ENCODE measurements at regions not wholly inside any gene's neighbourhood (a gene's known extent, or its start where the extent isn't known, plus 50 kb on each side); places are given as distances from the start of the nearest gene placed in this dataset.
"Not testable (repeated sequence)": the region's sequence is repeated elsewhere in the genome, so short reads cannot be mapped to it uniquely, and the experiment has no call there.

DNA sequence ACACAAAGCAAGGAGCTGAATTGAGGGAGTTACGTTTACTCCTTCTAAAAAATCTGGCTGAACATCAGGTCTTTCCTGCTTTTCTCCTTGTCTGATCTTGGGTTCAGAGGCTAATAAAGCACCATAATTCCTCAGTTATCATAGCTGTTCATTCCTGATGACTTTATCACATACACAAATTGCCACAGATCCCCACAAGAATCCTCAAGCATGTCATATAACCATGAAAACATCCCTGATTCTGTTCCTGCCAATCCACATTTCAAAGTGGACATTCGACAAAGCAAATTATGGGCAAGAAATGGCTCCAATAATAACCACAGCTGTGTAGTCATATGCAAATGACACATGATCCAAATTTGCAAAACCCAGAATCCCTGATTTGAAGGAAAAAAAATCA lies 321.3 kb downstream of the MEX3B start:
- no peak for DNase-seq (ENCODE audit: low read depth in 3 of 3)

- no peak for DNase-seq (ENCODE audit: low read depth in 3 of 3)
These were observed 322.1 kb downstream of the MEX3B start for GRCh38 chr15:81723701-81724100.

- DNase-seq (ENCODE audit: low read depth in 3 of 3) = no peak
These were observed 322.6 kb downstream of the MEX3B start for GRCh38 chr15:81723113-81723651.

GRCh38 chr15:81716468-81716867 lies 329.4 kb downstream of the MEX3B start:
- not testable (repeated sequence) for DNase-seq (ENCODE audit: low read depth in 3 of 3)

DNA sequence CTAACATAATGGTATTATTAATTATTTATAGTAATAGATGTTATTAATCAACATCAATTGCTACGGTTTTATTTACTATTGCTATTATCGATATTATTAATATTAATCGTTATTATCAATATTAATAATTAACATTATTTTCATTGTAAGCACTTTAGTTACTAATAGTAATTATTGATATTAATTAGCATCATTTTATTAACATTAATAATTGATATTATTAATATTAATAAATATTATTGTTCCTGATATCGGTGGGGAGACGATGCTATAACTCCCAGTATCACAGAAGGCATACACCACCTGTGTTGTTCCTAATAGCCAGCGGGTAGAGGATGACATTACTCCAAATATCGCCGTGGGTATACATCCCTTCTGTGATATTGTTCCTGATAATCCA lies 335.5 kb downstream of the MEX3B start:
- DNase-seq (ENCODE audit: low read depth in 3 of 3) = no peak

- DNase-seq (ENCODE audit: low read depth in 3 of 3) = not testable (repeated sequence)
These were observed 332.9 kb upstream of the TMC3 start for GRCh38 chr15:81706816-81707346.

- not testable (repeated sequence) for DNase-seq (ENCODE audit: low read depth in 3 of 3)
These were observed 331.7 kb upstream of the TMC3 start for GRCh38 chr15:81705727-81706126.

DNA sequence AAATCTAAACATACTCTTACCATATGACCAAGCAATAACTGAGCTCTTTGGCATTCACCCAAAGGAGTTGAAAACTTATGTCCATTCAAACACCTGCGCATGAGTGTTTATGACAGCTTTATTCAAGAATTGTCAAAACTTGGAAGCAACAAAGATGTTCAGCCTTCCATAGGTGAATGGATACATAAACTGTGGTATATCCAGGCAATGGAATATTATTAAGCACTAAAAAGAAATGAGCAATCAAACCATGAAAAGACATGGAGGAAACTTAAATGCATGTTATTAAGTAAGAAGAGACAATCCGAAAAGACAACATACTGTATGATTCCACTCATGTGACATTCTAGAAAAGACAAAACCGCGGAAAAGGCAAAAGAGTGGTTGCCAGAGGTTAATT lies 312.0 kb upstream of the TMC3 start:
- DNase-seq (ENCODE audit: low read depth in 3 of 3) = no peak

DNA sequence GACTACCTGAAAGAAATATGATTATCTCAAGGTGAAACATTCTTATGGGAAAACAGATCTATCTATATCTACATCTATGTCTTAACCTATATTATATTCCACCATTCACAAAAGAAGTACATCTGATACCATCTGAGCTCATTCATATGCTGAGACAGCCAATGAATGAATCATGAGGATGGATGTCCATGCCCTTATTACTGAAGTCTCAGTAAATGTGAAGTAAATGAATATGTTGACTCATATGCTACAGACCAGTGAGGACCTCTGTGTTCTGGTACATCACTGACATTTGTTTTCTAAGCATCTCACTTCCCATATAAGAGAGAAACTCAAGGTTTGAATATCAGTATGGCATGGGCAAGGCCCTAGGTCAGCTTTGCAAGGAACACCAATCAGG lies 311.2 kb upstream of the TMC3 start:
- DNase-seq (ENCODE audit: low read depth in 3 of 3) = no peak

GRCh38 chr15:81680829-81681228 lies 306.8 kb upstream of the TMC3 start:
- DNase-seq (ENCODE audit: low read depth in 3 of 3) = no peak

GRCh38 chr15:81666839-81667238 lies 292.8 kb upstream of the TMC3 start:
- no peak for DNase-seq (ENCODE audit: low read depth in 3 of 3)

DNA sequence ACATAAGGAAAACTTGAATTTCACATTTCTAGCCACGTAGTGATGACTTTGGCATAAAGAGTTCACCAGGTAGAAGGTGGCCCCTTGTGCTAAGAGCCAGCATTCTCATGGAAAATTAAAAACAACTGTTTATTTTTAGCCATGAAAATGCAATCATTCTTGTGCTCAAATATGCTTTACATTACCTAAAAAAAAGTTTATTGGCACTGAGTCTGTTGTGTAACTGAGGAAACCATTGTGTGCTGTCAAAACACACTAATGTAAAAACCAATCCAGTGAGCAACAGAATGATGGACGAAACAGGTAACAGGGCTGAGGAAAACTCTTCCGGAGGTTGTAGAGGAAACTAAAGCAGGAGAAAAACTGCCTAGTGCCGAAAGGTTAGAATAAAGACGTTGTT lies 287.0 kb upstream of the TMC3 start:
- no peak for DNase-seq (ENCODE audit: low read depth in 3 of 3)

DNA sequence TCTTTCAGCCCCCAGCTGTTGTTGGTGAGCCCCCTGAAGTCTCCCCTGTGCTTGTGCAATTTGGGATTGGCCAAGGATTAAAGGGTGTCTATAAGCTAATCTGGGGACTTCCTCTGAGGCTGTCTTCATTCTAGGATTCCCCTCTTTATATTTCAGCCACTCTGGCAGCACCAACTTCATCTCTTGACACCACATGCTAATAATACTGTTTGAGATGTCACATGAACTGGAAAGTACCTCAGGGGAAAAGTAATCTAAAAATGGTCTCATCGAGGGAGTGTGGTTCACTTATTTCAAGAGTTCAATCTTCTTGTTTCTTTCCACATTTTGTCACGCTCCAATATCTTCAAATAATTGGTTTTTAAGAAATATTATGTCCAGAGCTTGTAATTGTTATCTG lies 279.2 kb upstream of the TMC3 start:
- DNase-seq (ENCODE audit: low read depth in 3 of 3) = no peak

GRCh38 chr15:81645470-81645869 lies 271.5 kb upstream of the TMC3 start:
- DNase-seq (ENCODE audit: low read depth in 3 of 3) = no peak

GRCh38 chr15:81643771-81644170 lies 269.8 kb upstream of the TMC3 start:
- DNase-seq (ENCODE audit: low read depth in 3 of 3) = no peak

- DNase-seq (ENCODE audit: low read depth in 3 of 3) = no peak
These were observed 268.5 kb upstream of the TMC3 start for GRCh38 chr15:81642451-81642990.

- DNase-seq (ENCODE audit: low read depth in 3 of 3) = not testable (repeated sequence)
These were observed 262.1 kb upstream of the TMC3 start for GRCh38 chr15:81636064-81636463.

GRCh38 chr15:81633889-81634288 lies 259.9 kb upstream of the TMC3 start:
- no peak for DNase-seq (ENCODE audit: low read depth in 3 of 3)

- DNase-seq (ENCODE audit: low read depth in 3 of 3) = no peak
These were observed 251.9 kb upstream of the TMC3 start for GRCh38 chr15:81625896-81626295.

DNA sequence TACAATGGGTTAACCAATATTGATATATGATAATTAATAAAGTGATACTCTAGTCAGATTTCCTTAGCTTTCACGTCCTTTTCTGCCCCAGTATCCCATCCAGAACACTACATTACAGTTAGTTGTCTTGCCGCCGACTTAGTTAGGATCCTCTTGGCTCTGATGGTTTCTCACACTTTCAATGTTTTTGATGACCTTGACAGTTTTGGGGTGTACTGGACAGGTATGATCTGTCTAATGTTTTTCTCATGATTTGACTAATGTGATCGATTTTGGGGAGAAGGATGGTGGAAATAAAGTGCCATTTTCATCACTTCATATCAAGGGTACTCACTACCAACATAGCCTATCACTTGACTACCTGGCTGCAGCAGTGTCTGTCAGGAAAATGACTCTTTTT lies 245.0 kb upstream of the TMC3 start:
- no peak for DNase-seq (ENCODE audit: low read depth in 3 of 3)

DNA sequence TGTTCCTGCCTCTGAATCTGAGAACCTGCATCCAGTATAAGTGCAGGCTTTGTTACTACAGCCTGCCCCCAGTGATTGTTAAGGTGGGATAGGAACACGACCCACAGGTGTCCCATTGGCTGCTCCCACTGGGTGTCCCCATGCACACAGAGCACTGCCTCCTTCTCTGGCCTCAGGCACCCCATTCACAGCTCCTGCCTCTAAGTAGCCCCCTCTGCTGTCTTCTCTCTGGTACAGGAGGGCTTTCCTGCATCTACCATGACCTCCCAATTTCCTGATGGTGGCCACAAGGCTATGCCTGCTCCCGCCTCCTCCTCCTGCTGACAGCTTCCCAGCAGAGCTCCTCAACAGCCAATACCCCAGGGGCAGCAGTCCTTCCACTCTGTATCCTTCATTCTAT lies 238.6 kb upstream of the TMC3 start:
- DNase-seq (ENCODE audit: low read depth in 3 of 3) = no peak

DNA sequence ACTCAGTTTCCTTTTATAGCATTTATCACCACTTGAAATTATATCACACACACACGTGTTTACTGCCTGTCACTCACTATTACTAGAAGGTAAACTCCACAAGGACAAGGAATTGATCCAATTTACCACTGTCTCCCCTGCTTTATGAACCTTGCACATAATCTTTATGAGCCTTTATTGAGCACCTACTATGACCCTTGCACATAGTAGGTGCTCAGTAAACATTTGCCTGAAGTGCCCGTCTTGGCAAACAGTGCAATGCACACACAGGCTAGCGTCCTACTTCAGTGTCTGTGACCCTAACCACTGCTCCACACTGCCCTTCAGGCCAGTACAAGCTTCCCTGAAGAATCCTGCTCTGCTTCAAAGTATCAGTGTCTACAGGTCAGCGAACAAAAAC lies 237.7 kb upstream of the TMC3 start:
- no peak for DNase-seq (ENCODE audit: low read depth in 3 of 3)

GRCh38 chr15:81608309-81608829 lies 234.4 kb upstream of the TMC3 start:
- DNase-seq (ENCODE audit: low read depth in 3 of 3) = no peak

DNA sequence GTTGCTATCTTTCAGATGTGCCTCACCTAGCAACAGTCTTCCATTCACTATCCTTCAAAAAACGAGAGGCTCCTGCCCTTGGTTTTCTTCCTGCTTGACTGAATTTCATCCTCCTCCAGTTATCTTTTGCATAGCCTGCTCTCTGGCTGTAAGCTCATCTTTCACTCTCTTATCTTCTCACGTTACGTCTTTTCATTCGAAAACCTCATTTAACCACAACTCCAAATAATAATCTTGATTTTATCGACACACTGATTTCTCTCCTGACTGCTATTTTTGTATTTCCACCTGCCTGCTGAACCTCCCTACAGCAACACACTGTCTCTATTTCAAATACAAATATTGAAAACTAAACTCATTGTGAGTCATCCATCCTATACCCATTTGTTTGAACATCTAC lies 230.7 kb upstream of the TMC3 start:
- no peak for DNase-seq (ENCODE audit: low read depth in 3 of 3)
